Esophagus squamous epithelium (tissue), 5 donors: ENCODE measurements at regions not wholly inside any gene's neighbourhood (a gene's known extent, or its start where the extent isn't known, plus 50 kb on each side); places are given as distances from the start of the nearest gene placed in this dataset.

Source experiments
- DNase-seq: peaks from one replicate; lab custom pipeline; 2025; lab: John Stamatoyannopoulos, UW
- H3K27ac ChIP-seq, 4 donors: fragments of 200-600 bp; sonication (generic); one replicate each; pipeline ENCODE4 v1.5.1; 2016 to 2019; ENCODE audit warnings: mild to moderate bottlenecking in 1 of 4
- H3K27me3 ChIP-seq, 4 donors: fragments of 200-600 bp; sonication (generic); 1 replicate in 3 of 4; 2 replicates in 1 of 4; pipeline versions ENCODE4 v1.5.1 to v1.6.0; 2017 to 2021; ENCODE audit warnings: antibody characterized with exemption in 1 of 4
- H3K36me3 ChIP-seq, 3 donors: fragments of 200-600 bp; sonication (generic); one replicate each; pipeline ENCODE4 v1.5.1; 2016 to 2019
- H3K4me1 ChIP-seq, 3 donors: fragments of 200-600 bp; sonication (generic); one replicate each; pipeline ENCODE4 v1.5.1; 2017 to 2019
- H3K4me3 ChIP-seq, 4 donors: fragments of 200-600 bp; sonication (generic); 1 replicate in 3 of 4; 2 replicates in 1 of 4; pipeline ENCODE4 v1.5.1; 2016 to 2019; ENCODE audit warnings: mild to moderate bottlenecking in 2 of 4, moderate library complexity in 1 of 4
- H3K9me3 ChIP-seq, 3 donors: fragments of 200-600 bp; sonication (generic); one replicate each; pipeline ENCODE4 v1.5.1; 2016 to 2019
- POLR2A ChIP-seq, 4 donors: fragments of 450-650 bp; IDR thresholded peaks; one replicate each; pipeline ENCODE4 v1.6.1; 2017; ENCODE audit warnings: antibody characterized with exemption in 4 of 4, mild to moderate bottlenecking in 4 of 4, moderate library complexity in 3 of 4
- WGBS, 2 donors: methylation state at CpG; one replicate each; pipeline ENCODE4 v1.1.5; 2018; 5-methylcytosine and 5-hydroxymethylcytosine counted together
- intact Hi-C: fragments of 100-400 bp; cut with DNase I; formaldehyde crosslinking; loops from one replicate; pipeline ENCODE4 v1.15.0; 2022
- TF ChIP-seq, protein P1 (sequence below), 6 experiments: fragments of 450-650 bp in 4 of 6; fragments of 200-600 bp in 2 of 6; sonication (generic) in 2 of 6; IDR thresholded peaks; one replicate each; pipeline ENCODE4 v1.5.1; 2016 to 2019; ENCODE audit warnings: antibody characterized with exemption in 6 of 6, mild to moderate bottlenecking in 4 of 6, moderate library complexity in 4 of 6
- donor health status: DM: yes; HTN: yes; CAD: no.

DNA sequence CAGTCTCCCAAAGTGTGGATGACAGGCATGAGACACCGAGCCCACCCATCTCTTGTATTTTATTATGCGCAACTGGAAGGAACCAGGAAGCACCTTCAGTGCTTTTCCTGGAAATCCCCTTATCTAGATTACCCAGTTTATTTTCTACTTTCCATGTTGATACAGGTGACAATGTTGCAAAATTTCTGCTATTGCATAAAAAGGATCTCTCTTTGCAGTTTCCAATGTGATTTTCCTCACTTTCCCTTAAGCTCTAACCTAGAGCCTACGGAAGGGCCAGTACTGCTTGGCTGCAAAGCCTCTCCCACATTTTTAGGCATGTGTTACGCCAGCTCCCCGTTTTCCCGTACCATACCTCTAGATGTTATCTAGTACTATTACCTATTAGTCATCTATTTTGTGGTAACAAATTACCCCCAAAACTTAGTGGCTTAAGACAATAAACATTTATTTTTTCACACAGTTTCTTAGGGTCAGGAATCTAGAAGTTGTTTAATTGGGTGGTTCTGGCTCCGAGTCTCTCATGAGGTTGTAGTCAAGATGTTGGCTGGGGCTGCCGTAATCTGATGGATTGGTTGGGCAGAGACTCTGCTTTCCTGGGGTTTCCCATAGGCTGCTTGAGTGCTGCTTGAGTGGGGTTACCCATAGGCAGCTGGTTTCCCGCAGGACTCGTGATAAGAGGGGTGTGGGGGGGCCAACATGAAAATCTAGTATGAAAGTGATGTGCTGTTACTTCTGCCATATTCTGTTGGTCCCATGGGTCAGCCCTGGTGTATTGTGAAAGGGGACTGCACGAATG, 131.5 kb upstream of the HNRNPU start:
- Histone ChIP-seq H3K36me3 (peaks cover 0 to 10% (median 0%) of the 10 kb centered on the region in 3 donors), H3K27me3 (no peaks in the 10 kb centered on the region), H3K4me1 (no peaks in the 10 kb centered on the region), H3K9me3 (no peaks in the 10 kb centered on the region), H3K4me3 (no peak overlapping the region), H3K27ac (no peak overlapping the region)
- 87 to 91% methylated on average over 11 of the region's 11 CpGs for WGBS, 2 donors
- DNase-seq, result no peak
- intact Hi-C loops, result no loop called here
- TF ChIP-seq POLR2A (IDR thresholded peaks at IDR 0.05), result no peak
- TF ChIP-seq, protein P1, sequence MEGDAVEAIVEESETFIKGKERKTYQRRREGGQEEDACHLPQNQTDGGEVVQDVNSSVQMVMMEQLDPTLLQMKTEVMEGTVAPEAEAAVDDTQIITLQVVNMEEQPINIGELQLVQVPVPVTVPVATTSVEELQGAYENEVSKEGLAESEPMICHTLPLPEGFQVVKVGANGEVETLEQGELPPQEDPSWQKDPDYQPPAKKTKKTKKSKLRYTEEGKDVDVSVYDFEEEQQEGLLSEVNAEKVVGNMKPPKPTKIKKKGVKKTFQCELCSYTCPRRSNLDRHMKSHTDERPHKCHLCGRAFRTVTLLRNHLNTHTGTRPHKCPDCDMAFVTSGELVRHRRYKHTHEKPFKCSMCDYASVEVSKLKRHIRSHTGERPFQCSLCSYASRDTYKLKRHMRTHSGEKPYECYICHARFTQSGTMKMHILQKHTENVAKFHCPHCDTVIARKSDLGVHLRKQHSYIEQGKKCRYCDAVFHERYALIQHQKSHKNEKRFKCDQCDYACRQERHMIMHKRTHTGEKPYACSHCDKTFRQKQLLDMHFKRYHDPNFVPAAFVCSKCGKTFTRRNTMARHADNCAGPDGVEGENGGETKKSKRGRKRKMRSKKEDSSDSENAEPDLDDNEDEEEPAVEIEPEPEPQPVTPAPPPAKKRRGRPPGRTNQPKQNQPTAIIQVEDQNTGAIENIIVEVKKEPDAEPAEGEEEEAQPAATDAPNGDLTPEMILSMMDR (IDR thresholded peaks at IDR 0.05), result no peak

GRCh38 chr1:244992833-244993232, 128.5 kb upstream of the HNRNPU start:
- Histone ChIP-seq H3K4me1 (no peaks in the 10 kb centered on the region), H3K36me3 (peaks cover 0 to 10% (median 0%) of the 10 kb centered on the region in 3 donors), H3K9me3 (no peaks in the 10 kb centered on the region), H3K4me3 (no peak overlapping the region), H3K27ac (no peak overlapping the region), H3K27me3 (no peaks in the 10 kb centered on the region)
- no peak for TF ChIP-seq POLR2A (IDR thresholded peaks at IDR 0.05)
- TF ChIP-seq, protein P1 (IDR thresholded peaks at IDR 0.05), result no peak
- intact Hi-C loops, result no loop called here
- DNase-seq, result no peak
- WGBS, 2 donors, result 0% methylated on average over 1 of the region's 1 CpG

DNA sequence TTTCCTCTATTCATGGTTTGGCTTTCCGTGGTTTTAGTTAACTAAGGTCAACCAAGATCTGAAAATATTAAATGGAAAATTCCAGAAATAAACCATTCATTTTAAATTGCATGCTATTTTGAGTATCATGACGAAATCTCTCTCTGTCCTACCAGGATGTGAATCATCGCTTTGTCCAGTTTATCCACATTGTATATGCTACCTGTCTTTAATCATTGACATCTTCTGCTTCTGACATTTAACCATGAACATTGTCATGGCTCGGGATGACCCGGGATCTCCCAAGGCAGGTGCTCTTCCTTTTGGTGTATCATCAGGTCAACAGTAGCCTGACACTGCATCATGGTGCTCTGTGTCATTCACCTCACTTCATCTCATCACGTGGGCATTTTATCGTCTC, 125.5 kb upstream of the HNRNPU start:
- no peaks in the 10 kb centered on the region for H3K27me3 ChIP-seq
- H3K36me3 ChIP-seq, result peaks cover 0 to 2% (median 0%) of the 10 kb centered on the region in 3 donors
- no peaks in the 10 kb centered on the region for H3K9me3 ChIP-seq
- no peak for DNase-seq
- TF ChIP-seq, protein P1 (IDR thresholded peaks at IDR 0.05), result no peak
- TF ChIP-seq POLR2A (IDR thresholded peaks at IDR 0.05), result no peak
- no peak overlapping the region for H3K4me3 ChIP-seq
- WGBS, 2 donors, result 74 to 80% methylated on average over 7 of the region's 7 CpGs
- no peaks in the 10 kb centered on the region for H3K4me1 ChIP-seq
- intact Hi-C loops, result no loop called here
- no peak overlapping the region for H3K27ac ChIP-seq

DNA sequence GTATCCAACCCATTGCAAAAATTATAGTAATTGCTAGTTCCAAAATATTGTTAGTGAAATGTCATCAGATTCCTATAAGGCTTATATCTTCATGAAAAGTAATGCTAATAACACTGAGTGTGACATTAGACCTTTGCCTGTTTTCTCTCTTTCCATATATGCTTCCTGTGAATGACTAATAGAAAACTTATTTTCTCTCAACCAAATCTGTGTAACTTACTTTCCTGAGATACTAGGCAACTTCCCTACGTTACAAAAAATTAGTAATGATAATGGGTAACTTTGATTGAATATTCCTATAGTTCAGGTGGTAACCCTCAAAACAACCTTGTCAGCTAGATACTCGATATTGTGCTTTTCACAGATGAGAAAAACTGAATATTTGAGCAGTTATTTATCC, 124.2 kb upstream of the HNRNPU start:
- TF ChIP-seq, protein P1 (IDR thresholded peaks at IDR 0.05), result no peak
- TF ChIP-seq POLR2A (IDR thresholded peaks at IDR 0.05), result no peak

GRCh38 chr1:244980605-244981004, 116.3 kb upstream of the HNRNPU start:
- Histone ChIP-seq H3K9me3 (no peaks in the 10 kb centered on the region), H3K27me3 (no peaks in the 10 kb centered on the region), H3K4me3 (no peak overlapping the region), H3K4me1 (no peaks in the 10 kb centered on the region), H3K27ac (no peak overlapping the region), H3K36me3 (no peaks in the 10 kb centered on the region)
- 87 to 88% methylated on average over 7 of the region's 7 CpGs for WGBS, 2 donors
- intact Hi-C loops, result no loop called here
- no peak for DNase-seq
- TF ChIP-seq, protein P1 (IDR thresholded peaks at IDR 0.05), result no peak
- no peak for TF ChIP-seq POLR2A (IDR thresholded peaks at IDR 0.05)

More for the DNA sequence above, 124.2 kb upstream of the HNRNPU start:
- WGBS, 2 donors, result 92 to 93% methylated on average over 2 of the region's 2 CpGs
- H3K4me3 ChIP-seq, result no peak overlapping the region
- H3K27me3 ChIP-seq, result no peaks in the 10 kb centered on the region
- intact Hi-C loops, result no loop called here
- no peak for DNase-seq
- H3K27ac ChIP-seq, result no peak overlapping the region
- H3K4me1 ChIP-seq, result no peaks in the 10 kb centered on the region
- no peaks in the 10 kb centered on the region for H3K36me3 ChIP-seq
- H3K9me3 ChIP-seq, result no peaks in the 10 kb centered on the region
